Neural cell (in vitro differentiated cells): ENCODE measurements at regions not wholly inside any gene's neighbourhood (a gene's known extent, or its start where the extent isn't known, plus 50 kb on each side); places are given as distances from the start of the nearest gene placed in this dataset.
A peak's percentile ranks its signal among the peaks of the same experiment; 100 is the strongest.

Source experiments
- H2AFZ ChIP-seq: fragments of 200-600, 300-800 bp; sonication (generic), shearing (Covaris generic); 2 replicates; pipeline ENCODE4 v1.6.0; 2014; ENCODE audit warnings: low read depth, mild to moderate bottlenecking, antibody characterized with exemption, low read length, moderate library complexity
- H3F3A ChIP-seq: fragments of 200-600 bp; shearing (Covaris generic); 2 replicates; pipeline ENCODE4 v1.6.1; 2016; ENCODE audit warnings: mild to moderate bottlenecking, moderate library complexity, mixed read lengths, antibody characterized with exemption, low read length; ENCODE audit not compliant: insufficient read depth, poor library complexity, severe bottlenecking
- H3K27ac ChIP-seq: fragments of 200-600, 300-800 bp; sonication (generic), shearing (Covaris generic); 2 replicates; pipeline ENCODE4 v1.5.1; 2014; ENCODE audit warnings: mild to moderate bottlenecking, low read length, moderate library complexity
- H3K27me3 ChIP-seq: fragments of 300-800, 200-600 bp; sonication (generic), shearing (Covaris generic); 2 replicates; pipeline ENCODE4 v1.6.0; 2014; ENCODE audit warnings: mild to moderate bottlenecking, low read depth, low read length, moderate library complexity; ENCODE audit not compliant: insufficient read depth
- H3K36me3 ChIP-seq: fragments of 300-800, 200-600 bp; sonication (generic), shearing (Covaris generic); 2 replicates; pipeline ENCODE4 v1.5.1; 2014; ENCODE audit warnings: mild to moderate bottlenecking, antibody characterized with exemption, low read length, moderate library complexity; ENCODE audit not compliant: insufficient read depth
- H3K4me2 ChIP-seq: fragments of 300-800, 200-600 bp; sonication (generic), shearing (Covaris generic); 2 replicates; pipeline ENCODE4 v1.6.0; 2014; ENCODE audit warnings: mild to moderate bottlenecking, low read length
- H3K4me3 ChIP-seq: fragments of 300-800, 200-600 bp; sonication (generic), shearing (Covaris generic); 2 replicates; pipeline ENCODE4 v1.5.1; 2014; ENCODE audit warnings: mild to moderate bottlenecking, low read length, moderate library complexity
- H3K79me2 ChIP-seq: fragments of 200-600 bp; shearing (Covaris generic); replicated peaks from 2 replicates; pipeline ENCODE4 v1.6.0; 2014; ENCODE audit warnings: mild to moderate bottlenecking, low read length, moderate library complexity; ENCODE audit not compliant: insufficient read depth
- H3K9ac ChIP-seq: fragments of 300-800, 200-600 bp; sonication (generic), shearing (Covaris generic); 2 replicates; pipeline ENCODE4 v1.6.1; 2016; ENCODE audit warnings: mild to moderate bottlenecking, low read length, mixed read lengths
- H3K9me2 ChIP-seq: fragments of 200-600 bp; shearing (Covaris generic); 2 replicates; pipeline ENCODE4 v1.6.1; 2016; ENCODE audit warnings: mild to moderate bottlenecking, low read length, mixed read lengths; ENCODE audit not compliant: insufficient read depth
- H3K9me3 ChIP-seq: fragments of 200-600, 300-800 bp; sonication (generic), shearing (Covaris generic); 2 replicates; pipeline ENCODE4 v1.6.1; 2016; ENCODE audit warnings: mild to moderate bottlenecking, mixed run types, low read length, moderate library complexity, mixed read lengths
- H4K20me1 ChIP-seq: fragments of 200-600 bp; shearing (Covaris generic); 2 replicates; pipeline ENCODE4 v1.6.1; 2016; ENCODE audit warnings: mild to moderate bottlenecking, mixed run types; ENCODE audit not compliant: insufficient read depth
- CTCF ChIP-seq: fragments of 450-650 bp; IDR thresholded peaks from 2 replicates; pipeline ENCODE4 v1.5.1; 2014; ENCODE audit warnings: antibody characterized with exemption, mild to moderate bottlenecking, moderate library complexity; ENCODE audit not compliant: poor library complexity, severe bottlenecking
- EP300 ChIP-seq: fragments of 450-650 bp; conservative IDR thresholded peaks from 2 replicates; pipeline ENCODE4 v1.6.1; 2014; ENCODE audit warnings: antibody characterized with exemption, mild to moderate bottlenecking, moderate library complexity; ENCODE audit not compliant: poor library complexity, severe bottlenecking
- EZH2 ChIP-seq: fragments of 200-600, 300-800 bp; shearing (Covaris generic), sonication (generic); IDR thresholded peaks from 2 replicates; pipeline ENCODE4 v1.6.1; 2014; ENCODE audit warnings: antibody characterized with exemption, low read length, borderline replicate concordance, mild to moderate bottlenecking; ENCODE audit not compliant: insufficient read depth, poor library complexity, severe bottlenecking
- MXI1 ChIP-seq: fragments of 450-650 bp; conservative IDR thresholded peaks from 2 replicates; pipeline ENCODE4 v1.6.1; 2014; ENCODE audit warnings: antibody characterized with exemption, mild to moderate bottlenecking; ENCODE audit not compliant: poor library complexity, severe bottlenecking
- POLR2AphosphoS5 ChIP-seq: IDR thresholded peaks from 2 replicates; pipeline ENCODE4 v1.6.1; 2012
- RAD21 ChIP-seq: fragments of 450-650 bp; conservative IDR thresholded peaks from 2 replicates; pipeline ENCODE4 v1.6.1; 2014; ENCODE audit warnings: antibody characterized with exemption, mild to moderate bottlenecking, moderate library complexity
- REST ChIP-seq: IDR thresholded peaks from 2 replicates; pipeline ENCODE4 v1.6.1; 2012; ENCODE audit warnings: borderline replicate concordance
- SMC3 ChIP-seq: fragments of 450-650 bp; conservative IDR thresholded peaks from 2 replicates; pipeline ENCODE4 v1.6.1; 2014; ENCODE audit warnings: antibody characterized with exemption, mild to moderate bottlenecking, moderate library complexity; ENCODE audit not compliant: poor library complexity
- TAF1 ChIP-seq: IDR thresholded peaks from 2 replicates; pipeline ENCODE4 v1.6.1; 2012; ENCODE audit warnings: low read depth

GRCh38 chr18:34592961-34593382, 117.1 kb upstream of the DTNA start:
- no peaks in the 10 kb centered on the region for H3K9me3 ChIP-seq
- H3F3A ChIP-seq = no peaks in the 10 kb centered on the region
- no peaks in the 10 kb centered on the region for H3K79me2 ChIP-seq
- H3K4me3 ChIP-seq = peak overlapping the region; percentile 47
- no peak overlapping the region for H3K9ac ChIP-seq
- H3K36me3 ChIP-seq = no peaks in the 10 kb centered on the region
- H3K27me3 ChIP-seq = no peaks in the 10 kb centered on the region
- TF ChIP-seq EP300 = peak; percentile 76
- TF ChIP-seq TAF1 = no peak
- TF ChIP-seq CTCF = no peak
- peak; percentile 53 for TF ChIP-seq POLR2AphosphoS5
- H3K9me2 ChIP-seq = no peaks in the 10 kb centered on the region
- H3K4me2 ChIP-seq = peak overlapping the region; percentile 32
- no peaks in the 10 kb centered on the region for H4K20me1 ChIP-seq
- no peak overlapping the region for H2AFZ ChIP-seq
- no peak overlapping the region for H3K27ac ChIP-seq

- Histone ChIP-seq H3K27me3 (no peaks in the 10 kb centered on the region), H2AFZ (no peak overlapping the region), H4K20me1 (no peaks in the 10 kb centered on the region), H3K79me2 (no peaks in the 10 kb centered on the region), H3K36me3 (no peaks in the 10 kb centered on the region), H3K9ac (no peak overlapping the region), H3K4me3 (no peak overlapping the region), H3K9me2 (no peaks in the 10 kb centered on the region), H3K4me2 (no peak overlapping the region), H3F3A (no peaks in the 10 kb centered on the region), H3K9me3 (no peaks in the 10 kb centered on the region), H3K27ac (no peak overlapping the region)
- TF ChIP-seq TAF1 (no peak), CTCF (no peak), REST (no peak), POLR2AphosphoS5 (no peak)
Observed at GRCh38 chr18:34594266-34594665, 115.8 kb upstream of the DTNA start.

GRCh38 chr18:34595690-34596089, 114.4 kb upstream of the DTNA start:
- Histone ChIP-seq H3K36me3 (no peaks in the 10 kb centered on the region), H3K4me3 (no peak overlapping the region), H3K9me2 (no peaks in the 10 kb centered on the region), H3K9ac (no peak overlapping the region), H4K20me1 (no peaks in the 10 kb centered on the region), H3K27me3 (no peaks in the 10 kb centered on the region), H3K9me3 (no peaks in the 10 kb centered on the region), H3K27ac (no peak overlapping the region), H3K79me2 (no peaks in the 10 kb centered on the region), H3K4me2 (no peak overlapping the region), H2AFZ (no peak overlapping the region), H3F3A (no peaks in the 10 kb centered on the region)
- TF ChIP-seq CTCF (peak; percentile 40), REST (no peak), POLR2AphosphoS5 (no peak), EZH2 (no peak), SMC3 (peak; percentile 42), MXI1 (no peak), RAD21 (peak; percentile 48), TAF1 (no peak)
